ENCODE measurements at regions not wholly inside any gene's neighbourhood (a gene's known extent, or its start where the extent isn't known, plus 50 kb on each side); places are given as distances from the start of the nearest gene placed in this dataset.

DNA sequence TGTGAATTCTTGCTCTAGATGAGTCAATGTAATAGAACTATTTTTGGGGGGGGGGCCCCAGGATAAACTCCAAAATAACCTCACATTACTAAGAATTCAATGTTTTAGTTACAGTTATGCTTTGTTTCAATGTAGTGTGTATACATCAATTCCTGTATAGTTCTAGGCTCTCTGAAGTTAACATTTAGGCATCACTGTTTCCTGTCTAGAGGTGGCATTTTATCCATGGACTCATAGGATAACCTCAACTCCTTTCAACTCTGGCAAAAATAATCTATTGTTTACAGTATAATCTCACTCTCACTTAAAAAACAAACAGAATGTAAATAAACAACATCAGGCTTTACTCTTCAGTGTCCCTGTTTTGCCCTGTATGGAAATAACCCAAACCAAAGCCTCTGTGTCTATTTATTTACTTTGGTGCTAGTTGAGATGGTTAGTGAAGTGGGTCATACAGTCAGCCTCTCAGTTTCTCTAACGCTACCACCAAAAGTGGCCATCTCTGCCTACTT is 79.3 kb upstream of the MMADHC start:
- no TSS peak for BruUV-seq (replicated peaks)
- no peaks in the 10 kb centered on the region for H3K79me2 ChIP-seq (ENCODE audit: insufficient read depth, low read length)
- H3K9me2 ChIP-seq (ENCODE audit: insufficient read depth): no peaks in the 10 kb centered on the region
- H4K20me1 ChIP-seq (ENCODE audit: insufficient read depth): no peaks in the 10 kb centered on the region
- no peaks in the 10 kb centered on the region for H3K36me3 ChIP-seq (ENCODE audit: control insufficient read depth in 1 of 2, insufficient read depth in 2 of 2, low read length in 2 of 2)
- H3K27me3 ChIP-seq (ENCODE audit: insufficient read depth, low read length): no peaks in the 10 kb centered on the region
- DNase-seq (ENCODE audit: low read depth, low spot score) (no peak), ATAC-seq (no peak)
- H3K27ac ChIP-seq (ENCODE audit: low read depth, low read length): no peak overlapping the region
- H3K4me3 ChIP-seq (replicated peaks in 1 of 2; ENCODE audit: low read depth in 1 of 2, low read length in 2 of 2): no peak overlapping the region
- intact Hi-C loops (cut with micrococcal nuclease): no loop called here
- no peaks in the 10 kb centered on the region; a peak in 1 of 4 replicates for H3K4me1 ChIP-seq (ENCODE audit: control insufficient read depth in 1 of 2, insufficient read depth in 2 of 2, low read length in 2 of 2)
- H3K9ac ChIP-seq (ENCODE audit: low read length): no peak overlapping the region
- H3K4me2 ChIP-seq (ENCODE audit: low read length): no peak overlapping the region
- H2AFZ ChIP-seq (ENCODE audit: low read depth, low read length, poor library complexity, severe bottlenecking): no peak overlapping the region
- no peaks in the 10 kb centered on the region for H3K9me3 ChIP-seq (ENCODE audit: control insufficient read depth in 1 of 2, insufficient read depth in 1 of 2, low read depth in 1 of 2, low read length in 2 of 2)
- CTCF ChIA-PET: no interaction called here
- no peak for TF ChIP-seq SIN3A (IDR thresholded peaks at IDR 0.05; ENCODE audit: low read depth)
- TF ChIP-seq CBX3 (IDR thresholded peaks at IDR 0.05; ENCODE audit: low read depth): no peak
- TF ChIP-seq YY1 (IDR thresholded peaks at IDR 0.05; ENCODE audit: extremely low read depth, insufficient replicate concordance, low read depth, low read length): no peak
- no peak for TF ChIP-seq MAX (IDR thresholded peaks at IDR 0.05)
- TF ChIP-seq EZH2phosphoT487 (IDR thresholded peaks at IDR 0.05; ENCODE audit: borderline replicate concordance): no peak
- TF ChIP-seq EZH2 (IDR thresholded peaks at IDR 0.05): no peak
- TF ChIP-seq RAD21 (IDR thresholded peaks at IDR 0.05; ENCODE audit: low read depth): no peak
- TF ChIP-seq, protein P1, sequence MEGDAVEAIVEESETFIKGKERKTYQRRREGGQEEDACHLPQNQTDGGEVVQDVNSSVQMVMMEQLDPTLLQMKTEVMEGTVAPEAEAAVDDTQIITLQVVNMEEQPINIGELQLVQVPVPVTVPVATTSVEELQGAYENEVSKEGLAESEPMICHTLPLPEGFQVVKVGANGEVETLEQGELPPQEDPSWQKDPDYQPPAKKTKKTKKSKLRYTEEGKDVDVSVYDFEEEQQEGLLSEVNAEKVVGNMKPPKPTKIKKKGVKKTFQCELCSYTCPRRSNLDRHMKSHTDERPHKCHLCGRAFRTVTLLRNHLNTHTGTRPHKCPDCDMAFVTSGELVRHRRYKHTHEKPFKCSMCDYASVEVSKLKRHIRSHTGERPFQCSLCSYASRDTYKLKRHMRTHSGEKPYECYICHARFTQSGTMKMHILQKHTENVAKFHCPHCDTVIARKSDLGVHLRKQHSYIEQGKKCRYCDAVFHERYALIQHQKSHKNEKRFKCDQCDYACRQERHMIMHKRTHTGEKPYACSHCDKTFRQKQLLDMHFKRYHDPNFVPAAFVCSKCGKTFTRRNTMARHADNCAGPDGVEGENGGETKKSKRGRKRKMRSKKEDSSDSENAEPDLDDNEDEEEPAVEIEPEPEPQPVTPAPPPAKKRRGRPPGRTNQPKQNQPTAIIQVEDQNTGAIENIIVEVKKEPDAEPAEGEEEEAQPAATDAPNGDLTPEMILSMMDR (IDR thresholded peaks at IDR 0.05 in 2 of 3, conservative IDR thresholded peaks at IDR 0.05 in 1 of 3; ENCODE audit: borderline replicate concordance in 1 of 3, insufficient read depth in 1 of 3, low read depth in 2 of 3, low read length in 2 of 3): no peak
- no peak for TF ChIP-seq FOSL1 (IDR thresholded peaks at IDR 0.05; ENCODE audit: low read depth)
- TF ChIP-seq, protein P2, sequence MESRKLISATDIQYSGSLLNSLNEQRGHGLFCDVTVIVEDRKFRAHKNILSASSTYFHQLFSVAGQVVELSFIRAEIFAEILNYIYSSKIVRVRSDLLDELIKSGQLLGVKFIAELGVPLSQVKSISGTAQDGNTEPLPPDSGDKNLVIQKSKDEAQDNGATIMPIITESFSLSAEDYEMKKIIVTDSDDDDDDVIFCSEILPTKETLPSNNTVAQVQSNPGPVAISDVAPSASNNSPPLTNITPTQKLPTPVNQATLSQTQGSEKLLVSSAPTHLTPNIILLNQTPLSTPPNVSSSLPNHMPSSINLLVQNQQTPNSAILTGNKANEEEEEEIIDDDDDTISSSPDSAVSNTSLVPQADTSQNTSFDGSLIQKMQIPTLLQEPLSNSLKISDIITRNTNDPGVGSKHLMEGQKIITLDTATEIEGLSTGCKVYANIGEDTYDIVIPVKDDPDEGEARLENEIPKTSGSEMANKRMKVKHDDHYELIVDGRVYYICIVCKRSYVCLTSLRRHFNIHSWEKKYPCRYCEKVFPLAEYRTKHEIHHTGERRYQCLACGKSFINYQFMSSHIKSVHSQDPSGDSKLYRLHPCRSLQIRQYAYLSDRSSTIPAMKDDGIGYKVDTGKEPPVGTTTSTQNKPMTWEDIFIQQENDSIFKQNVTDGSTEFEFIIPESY (IDR thresholded peaks at IDR 0.05; ENCODE audit: extremely low read depth, insufficient replicate concordance, low read length): no peak
- TF ChIP-seq SP1 (IDR thresholded peaks at IDR 0.05; ENCODE audit: low read depth): no peak
- no peak for TF ChIP-seq CEBPB (IDR thresholded peaks at IDR 0.05; ENCODE audit: low read depth)
- TF ChIP-seq ELF1 (IDR thresholded peaks at IDR 0.05; ENCODE audit: borderline replicate concordance, low read depth): no peak
- TF ChIP-seq ZNF274 (IDR thresholded peaks at IDR 0.05; ENCODE audit: low read depth, low read length): no peak
- TF ChIP-seq, protein P3, sequence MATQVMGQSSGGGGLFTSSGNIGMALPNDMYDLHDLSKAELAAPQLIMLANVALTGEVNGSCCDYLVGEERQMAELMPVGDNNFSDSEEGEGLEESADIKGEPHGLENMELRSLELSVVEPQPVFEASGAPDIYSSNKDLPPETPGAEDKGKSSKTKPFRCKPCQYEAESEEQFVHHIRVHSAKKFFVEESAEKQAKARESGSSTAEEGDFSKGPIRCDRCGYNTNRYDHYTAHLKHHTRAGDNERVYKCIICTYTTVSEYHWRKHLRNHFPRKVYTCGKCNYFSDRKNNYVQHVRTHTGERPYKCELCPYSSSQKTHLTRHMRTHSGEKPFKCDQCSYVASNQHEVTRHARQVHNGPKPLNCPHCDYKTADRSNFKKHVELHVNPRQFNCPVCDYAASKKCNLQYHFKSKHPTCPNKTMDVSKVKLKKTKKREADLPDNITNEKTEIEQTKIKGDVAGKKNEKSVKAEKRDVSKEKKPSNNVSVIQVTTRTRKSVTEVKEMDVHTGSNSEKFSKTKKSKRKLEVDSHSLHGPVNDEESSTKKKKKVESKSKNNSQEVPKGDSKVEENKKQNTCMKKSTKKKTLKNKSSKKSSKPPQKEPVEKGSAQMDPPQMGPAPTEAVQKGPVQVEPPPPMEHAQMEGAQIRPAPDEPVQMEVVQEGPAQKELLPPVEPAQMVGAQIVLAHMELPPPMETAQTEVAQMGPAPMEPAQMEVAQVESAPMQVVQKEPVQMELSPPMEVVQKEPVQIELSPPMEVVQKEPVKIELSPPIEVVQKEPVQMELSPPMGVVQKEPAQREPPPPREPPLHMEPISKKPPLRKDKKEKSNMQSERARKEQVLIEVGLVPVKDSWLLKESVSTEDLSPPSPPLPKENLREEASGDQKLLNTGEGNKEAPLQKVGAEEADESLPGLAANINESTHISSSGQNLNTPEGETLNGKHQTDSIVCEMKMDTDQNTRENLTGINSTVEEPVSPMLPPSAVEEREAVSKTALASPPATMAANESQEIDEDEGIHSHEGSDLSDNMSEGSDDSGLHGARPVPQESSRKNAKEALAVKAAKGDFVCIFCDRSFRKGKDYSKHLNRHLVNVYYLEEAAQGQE (IDR thresholded peaks at IDR 0.05; ENCODE audit: low read depth): no peak
- no peak for TF ChIP-seq TCF7L2 (IDR thresholded peaks at IDR 0.05; ENCODE audit: borderline replicate concordance, extremely low read depth, insufficient read depth, insufficient read length)
- TF ChIP-seq POLR2A (IDR thresholded peaks at IDR 0.05; ENCODE audit: borderline replicate concordance, extremely low read depth, insufficient read depth, insufficient read length): no peak
- TF ChIP-seq, protein P4, sequence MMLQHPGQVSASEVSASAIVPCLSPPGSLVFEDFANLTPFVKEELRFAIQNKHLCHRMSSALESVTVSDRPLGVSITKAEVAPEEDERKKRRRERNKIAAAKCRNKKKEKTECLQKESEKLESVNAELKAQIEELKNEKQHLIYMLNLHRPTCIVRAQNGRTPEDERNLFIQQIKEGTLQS (IDR thresholded peaks at IDR 0.05): no peak
- TF ChIP-seq POLR2AphosphoS5 (IDR thresholded peaks at IDR 0.05; ENCODE audit: low read depth, low read length): no peak
- POLR2A ChIA-PET: no interaction called here
- RAD21 ChIA-PET (ENCODE audit: low non-redundant PET in 1 of 2, low total read pairs in 2 of 2, uncharacterized antibody in 2 of 2, unreplicated experiment in 2 of 2): no interaction called here
